HCT116 (cell line): ENCODE measurements at regions not wholly inside any gene's neighbourhood (a gene's known extent, or its start where the extent isn't known, plus 50 kb on each side); places are given as distances from the start of the nearest gene placed in this dataset.

Experiments used
- ATAC-seq: fragments of 200-7000 bp; cut with Tn5 transposase; 2 replicates; pipeline ENCODE4 v1.9.1; 2020; ENCODE audit warnings: mild to moderate bottlenecking, moderate library complexity
- BruUV-seq: library from RNA; stranded (reverse); fragments of 400-500 nt; replicated peaks from 2 replicates; lab custom pipeline; 2021; lab: Mats Ljungman, UMichigan
- CTCF ChIA-PET: fragments of 300-600 bp; sonication (Branson Sonifier 250); formaldehyde crosslinking; loops from one replicate; lab custom pipeline; 2021; ENCODE audit warnings: antibody characterized with exemption; lab: Charles Lee
- POLR2A ChIA-PET: fragments of 300-600, 350-600 bp; sonication (Branson Sonifier 250); formaldehyde crosslinking; loops from one replicate; lab custom pipeline; 2021; ENCODE audit warnings: antibody characterized with exemption; lab: Charles Lee
- RAD21 ChIA-PET, 2 experiments: fragments of 300-600 bp; sonication (Branson Sonifier 250); formaldehyde crosslinking; loops; one replicate each; lab custom pipeline; 2023; ENCODE audit warnings: low total read pairs in 2 of 2; ENCODE audit not compliant: uncharacterized antibody in 2 of 2, unreplicated experiment in 2 of 2, low non-redundant PET in 1 of 2; lab: Charles Lee
- DNase-seq: peaks from one replicate; pipeline ENCODE4 v3.0.0-alpha.2; 2010; ENCODE audit warnings: low read depth, low spot score
- H2AFZ ChIP-seq: fragments of 200-600 bp; shearing (Covaris generic), sonication (generic); 2 replicates; pipeline ENCODE4 v1.6.1; 2017; ENCODE audit warnings: low read depth, mixed run types, mixed read lengths, antibody characterized with exemption, low read length; ENCODE audit not compliant: poor library complexity, severe bottlenecking
- H3K27ac ChIP-seq: 2 replicates; pipeline ENCODE4 v1.5.1; 2012; ENCODE audit warnings: low read depth, low read length
- H3K27me3 ChIP-seq: fragments of 200-600 bp; sonication (generic); 2 replicates; pipeline ENCODE4 v1.6.1; 2016; ENCODE audit warnings: mixed run types, low read length, mixed read lengths; ENCODE audit not compliant: insufficient read depth
- H3K36me3 ChIP-seq, 2 experiments: fragments of 200-500 bp in 1 of 2; fragments of 200-600 bp in 1 of 2; sonication (Bioruptor generic) in 1 of 2; sonication (generic) in 1 of 2; 2 replicates each; pipeline versions ENCODE4 v1.5.1 to v1.6.1; 2014 to 2016; ENCODE audit warnings: low read length in 2 of 2, inconsistent platforms in 1 of 2, mixed read lengths in 1 of 2, mixed run types in 1 of 2; ENCODE audit not compliant: insufficient read depth in 2 of 2, control insufficient read depth in 1 of 2
- H3K4me1 ChIP-seq, 2 experiments: fragments of 200-600 bp in 1 of 2; sonication (generic) in 1 of 2; 2 replicates each; pipeline versions ENCODE4 v1.5.1 to v1.6.1; 2012 to 2017; ENCODE audit warnings: low read length in 2 of 2, inconsistent platforms in 1 of 2, mild to moderate bottlenecking in 1 of 2, mixed read lengths in 1 of 2, mixed run types in 1 of 2, moderate library complexity in 1 of 2; ENCODE audit not compliant: insufficient read depth in 2 of 2, control insufficient read depth in 1 of 2
- H3K4me2 ChIP-seq: fragments of 200-600 bp; sonication (generic); 2 replicates; pipeline ENCODE4 v1.6.1; 2017; ENCODE audit warnings: mixed run types, low read length, mixed read lengths
- H3K4me3 ChIP-seq, 2 experiments: fragments of 200-600 bp in 1 of 2; sonication (generic) in 1 of 2; replicated peaks in 1 of 2; 2 replicates each; pipeline ENCODE4 v1.5.1; 2011 to 2016; ENCODE audit warnings: low read length in 2 of 2, control low read depth in 1 of 2, low read depth in 1 of 2, mild to moderate bottlenecking in 1 of 2, mixed read lengths in 1 of 2, mixed run types in 1 of 2
- H3K79me2 ChIP-seq: fragments of 200-600 bp; sonication (generic); 2 replicates; pipeline ENCODE4 v1.6.1; 2017; ENCODE audit warnings: mild to moderate bottlenecking, mixed run types, low read length, moderate library complexity, mixed read lengths; ENCODE audit not compliant: insufficient read depth
- H3K9ac ChIP-seq: fragments of 200-600 bp; sonication (generic); 2 replicates; pipeline ENCODE4 v1.6.1; 2016; ENCODE audit warnings: low read length, mixed read lengths
- H3K9me2 ChIP-seq: fragments of 200-600 bp; sonication (generic), shearing (Covaris generic); 2 replicates; pipeline ENCODE4 v1.6.1; 2017; ENCODE audit warnings: mixed run types, mild to moderate bottlenecking, moderate library complexity; ENCODE audit not compliant: insufficient read depth
- H3K9me3 ChIP-seq, 2 experiments: fragments of 200-500 bp in 1 of 2; fragments of 200-600 bp in 1 of 2; sonication (Bioruptor generic) in 1 of 2; sonication (generic) in 1 of 2; 2 replicates each; pipeline ENCODE4 v1.6.1; 2014 to 2017; ENCODE audit warnings: low read length in 2 of 2, mixed read lengths in 2 of 2, inconsistent platforms in 1 of 2, low read depth in 1 of 2, mild to moderate bottlenecking in 1 of 2, mixed run types in 1 of 2, moderate library complexity in 1 of 2; ENCODE audit not compliant: control insufficient read depth in 1 of 2, insufficient read depth in 1 of 2
- H4K20me1 ChIP-seq: fragments of 200-600 bp; sonication (generic), shearing (Covaris generic); 2 replicates; pipeline ENCODE4 v1.6.1; 2017; ENCODE audit warnings: mixed run types, mild to moderate bottlenecking, moderate library complexity; ENCODE audit not compliant: insufficient read depth
- ATF3 ChIP-seq: IDR thresholded peaks from 2 replicates; pipeline ENCODE4 v1.6.1; 2012
- CBX3 ChIP-seq: IDR thresholded peaks from 2 replicates; pipeline ENCODE4 v1.6.1; 2012; ENCODE audit warnings: low read depth
- ELF1 ChIP-seq: IDR thresholded peaks from 2 replicates; pipeline ENCODE4 v1.6.1; 2012; ENCODE audit warnings: low read depth, borderline replicate concordance
- EZH2 ChIP-seq: fragments of 200-600 bp; sonication (generic); IDR thresholded peaks from 2 replicates; pipeline ENCODE4 v1.6.1; 2017; ENCODE audit warnings: antibody characterized with exemption, mixed run types
- MAX ChIP-seq: IDR thresholded peaks from 2 replicates; pipeline ENCODE4 v1.6.1; 2012
- POLR2A ChIP-seq: IDR thresholded peaks from 2 replicates; pipeline ENCODE4 v1.7.0; 2011; ENCODE audit warnings: borderline replicate concordance; ENCODE audit not compliant: insufficient read depth, insufficient read length; ENCODE audit errors: extremely low read depth
- POLR2AphosphoS5 ChIP-seq: IDR thresholded peaks from 2 replicates; pipeline ENCODE4 v1.6.1; 2011; ENCODE audit warnings: mild to moderate bottlenecking, low read depth, low read length, moderate library complexity
- REST ChIP-seq: IDR thresholded peaks from 2 replicates; pipeline ENCODE4 v1.6.1; 2012; ENCODE audit warnings: low read depth
- SRF ChIP-seq: IDR thresholded peaks from 2 replicates; pipeline ENCODE4 v1.6.1; 2012; ENCODE audit warnings: low read depth
- ZNF274 ChIP-seq: fragments of 200-500 bp; sonication (Bioruptor generic); IDR thresholded peaks from 2 replicates; pipeline ENCODE4 v1.6.1; 2014; ENCODE audit warnings: mild to moderate bottlenecking, low read depth, low read length, inconsistent platforms
- intact Hi-C: fragments of 100-400 bp; cut with micrococcal nuclease; formaldehyde crosslinking; loops from 2 replicates; pipeline ENCODE4 v1.10.0; 2022

- TF ChIP-seq ATF3 (no peak), EZH2 (no peak), ZNF274 (no peak)
These were observed 102.9 kb downstream of the EDN1 start (continued) for GRCh38 chr6:12393100-12393499.

GRCh38 chr6:12394170-12394569 lies 104.0 kb downstream of the EDN1 start:
- ATAC-seq (no peak), DNase-seq (no peak)
- intact Hi-C loops, result no loop called here
- Histone ChIP-seq H3K36me3 (no peaks in the 10 kb centered on the region), H3K9me2 (no peaks in the 10 kb centered on the region), H3K4me2 (no peak overlapping the region), H3K79me2 (no peaks in the 10 kb centered on the region), H3K9ac (no peak overlapping the region), H3K27me3 (no peaks in the 10 kb centered on the region), H3K27ac (no peak overlapping the region), H2AFZ (no peak overlapping the region), H3K9me3 (no peaks in the 10 kb centered on the region), H3K4me1 (no peaks in the 10 kb centered on the region), H3K4me3 (no peak overlapping the region), H4K20me1 (no peaks in the 10 kb centered on the region)
- TF ChIP-seq CBX3, result no peak
- TF ChIP-seq MAX, result no peak
- no peak for TF ChIP-seq POLR2A
- no peak for TF ChIP-seq ZNF274
- no peak for TF ChIP-seq POLR2AphosphoS5
- TF ChIP-seq SRF, result no peak
- TF ChIP-seq REST, result no peak
- no peak for TF ChIP-seq ELF1
- ChIA-PET POLR2A (no interaction called here), RAD21 (no interaction called here), CTCF (no interaction called here)
- BruUV-seq, result no TSS peak
